Activated CD8-positive, alpha-beta memory T cell treated with anti-CD3 and anti-CD28 coated beads, Interleukin-2, amount 50 U/mL, for 1 hour (primary cell): ENCODE measurements at regions not wholly inside any gene's neighbourhood (a gene's known extent, or its start where the extent isn't known, plus 50 kb on each side); places are given as distances from the start of the nearest gene placed in this dataset.
"Not testable (repeated sequence)": the region's sequence is repeated elsewhere in the genome, so short reads cannot be mapped to it uniquely, and the experiment has no call there.

Source experiments
- DNase-seq: peaks from one replicate; pipeline ENCODE4 v3.0.0-alpha.2; 2020; ENCODE audit errors: extremely low read depth

GRCh38 chr2:60357996-60358395 is 195.5 kb downstream of the BCL11A start:
- DNase-seq = no peak

GRCh38 chr2:60356346-60356745 is 197.1 kb downstream of the BCL11A start:
- no peak for DNase-seq

GRCh38 chr2:60355849-60356261 is 197.6 kb downstream of the BCL11A start:
- DNase-seq = no peak

- no peak for DNase-seq
These were observed 198.7 kb downstream of the BCL11A start for GRCh38 chr2:60354713-60355112.

- no peak for DNase-seq
These were observed 199.6 kb downstream of the BCL11A start for GRCh38 chr2:60353863-60354262.

GRCh38 chr2:60353406-60353800 is 200.1 kb downstream of the BCL11A start:
- DNase-seq = no peak

- no peak for DNase-seq
These were observed 200.7 kb downstream of the BCL11A start for GRCh38 chr2:60352491-60353405.

- DNase-seq = no peak
These were observed 201.7 kb downstream of the BCL11A start for GRCh38 chr2:60351802-60352201.

- DNase-seq = no peak
These were observed 202.1 kb downstream of the BCL11A start for GRCh38 chr2:60351321-60351720.

- DNase-seq = no peak
These were observed 202.7 kb downstream of the BCL11A start for GRCh38 chr2:60350791-60351190.

- DNase-seq = no peak
These were observed 205.7 kb downstream of the BCL11A start for GRCh38 chr2:60347781-60348180.

GRCh38 chr2:60342491-60342890 is 211.0 kb downstream of the BCL11A start:
- DNase-seq = not testable (repeated sequence)

GRCh38 chr2:60341151-60341550 is 212.3 kb downstream of the BCL11A start:
- DNase-seq = no peak

GRCh38 chr2:60339286-60339685 is 214.2 kb downstream of the BCL11A start:
- DNase-seq = no peak

GRCh38 chr2:60337142-60337497 is 216.3 kb downstream of the BCL11A start:
- no peak for DNase-seq

GRCh38 chr2:60336442-60337141 is 216.9 kb downstream of the BCL11A start:
- DNase-seq = no peak

- no peak for DNase-seq
These were observed 217.8 kb downstream of the BCL11A start for GRCh38 chr2:60335533-60336237.

GRCh38 chr2:60334610-60335009 is 218.8 kb downstream of the BCL11A start:
- DNase-seq = no peak

- no peak for DNase-seq
These were observed 220.2 kb downstream of the BCL11A start for GRCh38 chr2:60333264-60333663.

- DNase-seq = no peak
These were observed 222.2 kb downstream of the BCL11A start for GRCh38 chr2:60331115-60331809.

GRCh38 chr2:60329225-60329624 is 224.2 kb downstream of the BCL11A start:
- DNase-seq = no peak

- no peak for DNase-seq
These were observed 228.9 kb downstream of the BCL11A start for GRCh38 chr2:60324536-60324935.
